Type B pancreatic cell (in vitro differentiated cells): ENCODE measurements at regions not wholly inside any gene's neighbourhood (a gene's known extent, or its start where the extent isn't known, plus 50 kb on each side); places are given as distances from the start of the nearest gene placed in this dataset.
A peak's percentile ranks its signal among the peaks of the same experiment; 100 is the strongest.

Experiments
- DNase-seq: peaks from one replicate; pipeline ENCODE4 v3.0.0; 2021; ENCODE audit warnings: mixed read lengths; ENCODE audit not compliant: unreplicated experiment; ENCODE audit errors: extremely low spot score
- H3K27ac Mint-ChIP-seq: 2 replicates; pipeline ENCODE4 v1.8.0; 2021; ENCODE audit warnings: mild to moderate bottlenecking, mixed read lengths
- H3K27me3 Mint-ChIP-seq: 2 replicates; pipeline ENCODE4 v1.8.0; 2021; ENCODE audit warnings: mixed read lengths
- H3K36me3 Mint-ChIP-seq: 2 replicates; pipeline ENCODE4 v1.8.0; 2021; ENCODE audit warnings: mixed read lengths
- H3K4me1 Mint-ChIP-seq: one replicate; pipeline ENCODE4 v1.8.0; 2021; ENCODE audit warnings: mixed read lengths; ENCODE audit not compliant: unreplicated experiment
- H3K4me3 Mint-ChIP-seq: 2 replicates; pipeline ENCODE4 v1.8.0; 2021; ENCODE audit warnings: mild to moderate bottlenecking, mixed read lengths
- H3K9me3 Mint-ChIP-seq: 2 replicates; pipeline ENCODE4 v1.8.0; 2021; ENCODE audit warnings: mixed read lengths
- TF ChIP-seq, protein P1 (sequence below): fragments of 200-600 bp; sonication (generic); conservative IDR thresholded peaks from 2 replicates; pipeline ENCODE4 v1.5.0; 2021; ENCODE audit warnings: antibody characterized with exemption, mild to moderate bottlenecking

DNA sequence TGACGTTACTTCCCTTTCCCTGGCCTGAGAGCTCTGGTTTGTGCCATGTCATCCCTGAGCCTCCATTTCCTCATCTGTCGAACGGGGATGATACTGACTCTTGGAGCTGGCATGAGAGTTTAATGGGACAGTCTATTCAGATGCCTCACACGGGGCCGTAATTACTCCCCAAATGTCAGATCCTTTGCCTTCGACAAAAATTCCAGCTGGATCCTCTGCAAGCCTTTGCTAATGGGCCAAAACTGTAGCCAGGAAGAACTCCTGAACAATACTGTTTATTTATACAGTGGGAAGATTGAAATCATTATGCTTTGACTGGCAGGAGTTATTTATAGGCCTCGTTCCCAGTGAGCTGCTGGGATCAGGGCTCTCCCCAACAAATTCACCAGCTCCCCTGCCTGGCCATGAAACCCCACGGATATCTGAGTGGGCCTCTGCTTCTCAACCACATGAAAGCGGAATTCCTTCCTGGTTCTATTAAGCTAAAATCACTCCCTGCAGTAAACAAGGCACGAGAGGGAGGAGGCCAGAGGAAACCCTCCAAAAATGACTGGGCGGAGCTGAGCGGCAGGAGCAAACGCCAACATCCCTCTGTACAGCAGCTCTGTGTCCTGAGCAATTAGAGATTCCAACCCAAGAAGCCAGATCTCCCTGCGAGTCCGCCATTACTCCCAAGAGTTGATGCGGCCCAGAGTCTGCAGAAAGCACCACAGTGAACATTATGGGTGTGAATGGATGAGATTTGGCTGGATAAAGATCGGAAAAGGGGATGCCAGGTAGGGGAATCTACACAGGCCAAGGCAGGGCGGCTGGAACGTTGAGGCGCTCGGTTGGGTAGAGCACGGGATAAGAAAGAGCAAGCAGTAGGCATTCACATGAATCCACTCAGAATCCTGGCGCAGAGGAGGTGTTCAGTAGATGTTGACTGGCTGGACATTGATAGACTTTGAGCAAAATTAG, 326.1 kb downstream of the BCL11B start:
- Mint-ChIP-seq H3K4me3 (no peak overlapping the region), H3K27ac (no peak overlapping the region), H3K4me1 (peaks cover 30% of the 10 kb centered on the region), H3K9me3 (no peaks in the 10 kb centered on the region), H3K27me3 (peaks cover 6% of the 10 kb centered on the region), H3K36me3 (no peaks in the 10 kb centered on the region)
- DNase-seq = no peak
- TF ChIP-seq, protein P1, sequence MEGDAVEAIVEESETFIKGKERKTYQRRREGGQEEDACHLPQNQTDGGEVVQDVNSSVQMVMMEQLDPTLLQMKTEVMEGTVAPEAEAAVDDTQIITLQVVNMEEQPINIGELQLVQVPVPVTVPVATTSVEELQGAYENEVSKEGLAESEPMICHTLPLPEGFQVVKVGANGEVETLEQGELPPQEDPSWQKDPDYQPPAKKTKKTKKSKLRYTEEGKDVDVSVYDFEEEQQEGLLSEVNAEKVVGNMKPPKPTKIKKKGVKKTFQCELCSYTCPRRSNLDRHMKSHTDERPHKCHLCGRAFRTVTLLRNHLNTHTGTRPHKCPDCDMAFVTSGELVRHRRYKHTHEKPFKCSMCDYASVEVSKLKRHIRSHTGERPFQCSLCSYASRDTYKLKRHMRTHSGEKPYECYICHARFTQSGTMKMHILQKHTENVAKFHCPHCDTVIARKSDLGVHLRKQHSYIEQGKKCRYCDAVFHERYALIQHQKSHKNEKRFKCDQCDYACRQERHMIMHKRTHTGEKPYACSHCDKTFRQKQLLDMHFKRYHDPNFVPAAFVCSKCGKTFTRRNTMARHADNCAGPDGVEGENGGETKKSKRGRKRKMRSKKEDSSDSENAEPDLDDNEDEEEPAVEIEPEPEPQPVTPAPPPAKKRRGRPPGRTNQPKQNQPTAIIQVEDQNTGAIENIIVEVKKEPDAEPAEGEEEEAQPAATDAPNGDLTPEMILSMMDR = no peak

DNA sequence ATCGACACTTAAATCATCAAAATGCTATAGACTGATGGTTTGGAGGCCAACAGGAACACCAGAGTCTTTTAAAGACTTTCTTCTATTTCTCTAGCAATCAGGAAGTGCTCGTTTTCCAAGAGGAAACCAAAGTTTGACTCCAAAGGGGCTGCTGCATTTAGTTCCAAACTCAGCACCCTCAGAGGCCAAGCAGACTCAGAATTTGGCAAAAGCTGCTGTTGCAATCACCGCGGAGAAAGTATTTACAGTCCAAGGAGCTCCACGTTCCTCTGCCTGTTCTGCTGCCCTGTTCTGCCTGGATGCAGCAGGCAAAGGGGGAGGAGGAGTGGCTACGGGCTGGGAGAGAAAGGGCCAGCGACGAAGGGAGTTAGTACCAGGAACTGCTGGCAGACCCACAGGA, 325.1 kb downstream of the BCL11B start:
- Mint-ChIP-seq H3K4me3 (peak overlapping the region; percentile 13), H3K36me3 (no peaks in the 10 kb centered on the region), H3K27ac (peak overlapping the region; percentile 20), H3K9me3 (no peaks in the 10 kb centered on the region), H3K27me3 (peaks cover 3% of the 10 kb centered on the region), H3K4me1 (peaks cover 30% of the 10 kb centered on the region)
- no peak for DNase-seq
- TF ChIP-seq, protein P1 = no peak

DNA sequence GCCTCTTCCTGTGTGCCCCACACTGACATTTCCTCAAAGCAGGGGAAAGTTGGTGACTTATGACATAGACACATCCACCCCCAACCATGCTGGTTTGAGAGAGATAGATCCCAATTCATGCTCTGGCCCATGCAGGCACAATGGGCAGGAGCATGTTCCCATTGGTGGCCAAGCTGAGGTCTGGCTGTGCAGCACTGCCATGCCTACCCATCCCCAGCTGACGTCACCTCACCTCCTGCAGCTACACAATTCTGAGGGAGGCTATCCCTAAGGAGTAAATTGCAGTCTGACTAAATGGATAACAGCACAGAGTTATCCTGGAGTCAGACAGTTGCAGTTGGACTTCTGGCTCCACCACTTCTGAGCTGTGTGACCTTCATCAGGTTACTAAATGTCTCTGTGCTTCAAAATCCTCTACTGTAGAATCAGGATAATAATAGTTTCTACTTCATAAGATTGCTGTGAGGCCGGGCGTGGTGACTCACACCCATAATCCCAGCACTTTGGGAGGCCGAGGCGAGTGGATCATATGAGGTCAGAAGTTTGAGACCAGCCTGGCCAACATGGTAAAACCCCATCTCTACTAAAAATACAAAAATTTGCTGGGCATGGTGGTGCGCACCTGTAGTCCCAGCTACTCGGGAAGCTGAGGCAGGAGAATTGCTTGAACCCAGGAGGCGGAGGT, 323.9 kb downstream of the BCL11B start:
- TF ChIP-seq, protein P1 = no peak
- no peak for DNase-seq
- H3K9me3 Mint-ChIP-seq = no peaks in the 10 kb centered on the region
- H3K27me3 Mint-ChIP-seq = peaks cover 3% of the 10 kb centered on the region
- H3K36me3 Mint-ChIP-seq = no peaks in the 10 kb centered on the region
- peaks cover 30% of the 10 kb centered on the region for H3K4me1 Mint-ChIP-seq
- H3K27ac Mint-ChIP-seq = no peak overlapping the region
- no peak overlapping the region for H3K4me3 Mint-ChIP-seq

DNA sequence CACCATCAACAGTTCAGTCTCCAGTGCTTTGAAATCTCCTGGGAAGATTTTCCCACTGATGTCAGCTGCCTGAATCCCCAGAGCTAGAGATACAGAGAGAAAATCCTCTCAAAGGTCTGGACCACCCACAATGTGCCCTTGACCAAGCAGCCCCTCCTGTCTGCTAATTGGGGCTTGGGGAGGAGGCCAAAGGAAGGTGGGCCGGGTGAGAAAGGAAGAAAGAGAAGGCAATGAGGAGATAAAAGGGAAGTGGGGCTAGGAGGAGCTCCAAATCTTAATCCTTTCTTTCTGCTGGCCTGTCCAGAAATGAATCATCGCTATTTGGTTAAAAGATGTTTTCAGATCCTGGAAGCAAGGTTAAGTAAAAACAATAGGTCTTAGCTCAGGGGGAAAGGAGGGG, 322.9 kb downstream of the BCL11B start:
- Mint-ChIP-seq H3K27ac (no peak overlapping the region), H3K4me3 (no peak overlapping the region), H3K9me3 (no peaks in the 10 kb centered on the region), H3K27me3 (peaks cover 3% of the 10 kb centered on the region), H3K4me1 (peaks cover 30% of the 10 kb centered on the region), H3K36me3 (no peaks in the 10 kb centered on the region)
- TF ChIP-seq, protein P1 = no peak
- no peak for DNase-seq

DNA sequence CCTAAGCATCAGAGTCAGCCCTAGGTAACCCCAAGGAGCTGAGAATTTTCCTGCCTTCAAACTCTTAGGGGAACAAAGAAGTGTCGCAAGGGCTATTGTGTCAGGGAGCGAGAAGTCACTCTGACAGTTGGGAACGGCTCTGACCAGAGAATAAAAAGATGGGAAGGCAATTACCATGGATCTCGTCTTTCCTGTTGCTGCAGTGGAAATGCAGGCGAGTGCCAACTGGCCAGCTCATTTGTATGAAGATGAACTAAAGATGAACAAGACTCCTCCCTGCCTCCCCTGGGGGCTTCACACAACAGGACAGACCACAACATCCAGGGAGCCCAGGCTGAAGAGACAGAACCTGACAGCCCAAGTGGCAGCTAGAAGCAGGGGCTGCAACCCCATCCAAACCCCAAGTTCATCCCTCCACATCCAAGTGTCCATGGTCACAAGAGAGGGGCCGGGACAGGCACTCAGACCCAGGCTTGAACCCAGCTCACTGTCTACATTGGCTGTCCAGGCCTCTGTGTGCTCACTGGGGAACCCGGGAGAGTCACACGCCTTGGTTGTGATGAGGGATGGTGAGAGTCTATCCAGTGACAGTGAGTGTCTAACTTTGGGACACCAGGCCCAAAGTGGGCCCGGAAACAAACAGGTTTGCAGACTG, 322.4 kb downstream of the BCL11B start:
- Mint-ChIP-seq H3K27me3 (peaks cover 6% of the 10 kb centered on the region), H3K27ac (no peak overlapping the region), H3K4me3 (no peak overlapping the region), H3K9me3 (no peaks in the 10 kb centered on the region), H3K36me3 (no peaks in the 10 kb centered on the region), H3K4me1 (peaks cover 30% of the 10 kb centered on the region)
- no peak for DNase-seq
- TF ChIP-seq, protein P1 = no peak
